ENCODE measurements at regions not wholly inside any gene's neighbourhood (a gene's known extent, or its start where the extent isn't known, plus 50 kb on each side); places are given as distances from the start of the nearest gene placed in this dataset.

DNA sequence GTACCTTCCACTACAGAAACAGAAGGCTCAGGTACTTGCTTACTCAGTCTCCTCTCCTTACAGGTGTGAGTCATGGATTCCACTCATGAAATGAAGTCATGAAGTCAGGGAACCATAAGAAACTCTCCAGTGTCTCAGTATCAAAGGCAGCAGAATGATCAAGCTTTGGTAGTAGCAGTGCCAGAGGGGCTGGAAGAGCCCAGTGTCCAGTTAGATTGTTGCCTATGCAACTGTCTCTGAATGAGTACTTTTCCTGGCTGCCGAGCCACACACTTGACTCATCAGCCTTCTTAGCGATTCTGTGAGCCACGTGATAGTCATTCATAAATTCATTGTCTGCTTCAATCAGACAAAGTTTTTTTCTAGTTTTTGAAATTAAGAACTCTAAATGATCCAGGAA is 52.2 kb upstream of the DTNBP1 start:
- no peak for TF ChIP-seq POLR2AphosphoS5 (IDR thresholded peaks at IDR 0.05; ENCODE audit: low read depth, low read length)
- TF ChIP-seq, protein P1, sequence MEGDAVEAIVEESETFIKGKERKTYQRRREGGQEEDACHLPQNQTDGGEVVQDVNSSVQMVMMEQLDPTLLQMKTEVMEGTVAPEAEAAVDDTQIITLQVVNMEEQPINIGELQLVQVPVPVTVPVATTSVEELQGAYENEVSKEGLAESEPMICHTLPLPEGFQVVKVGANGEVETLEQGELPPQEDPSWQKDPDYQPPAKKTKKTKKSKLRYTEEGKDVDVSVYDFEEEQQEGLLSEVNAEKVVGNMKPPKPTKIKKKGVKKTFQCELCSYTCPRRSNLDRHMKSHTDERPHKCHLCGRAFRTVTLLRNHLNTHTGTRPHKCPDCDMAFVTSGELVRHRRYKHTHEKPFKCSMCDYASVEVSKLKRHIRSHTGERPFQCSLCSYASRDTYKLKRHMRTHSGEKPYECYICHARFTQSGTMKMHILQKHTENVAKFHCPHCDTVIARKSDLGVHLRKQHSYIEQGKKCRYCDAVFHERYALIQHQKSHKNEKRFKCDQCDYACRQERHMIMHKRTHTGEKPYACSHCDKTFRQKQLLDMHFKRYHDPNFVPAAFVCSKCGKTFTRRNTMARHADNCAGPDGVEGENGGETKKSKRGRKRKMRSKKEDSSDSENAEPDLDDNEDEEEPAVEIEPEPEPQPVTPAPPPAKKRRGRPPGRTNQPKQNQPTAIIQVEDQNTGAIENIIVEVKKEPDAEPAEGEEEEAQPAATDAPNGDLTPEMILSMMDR (IDR thresholded peaks at IDR 0.05), result no peak
- no peak for TF ChIP-seq SIN3A (IDR thresholded peaks at IDR 0.05; ENCODE audit: borderline replicate concordance, insufficient read depth, low read depth, low read length)
- TF ChIP-seq, protein P2, sequence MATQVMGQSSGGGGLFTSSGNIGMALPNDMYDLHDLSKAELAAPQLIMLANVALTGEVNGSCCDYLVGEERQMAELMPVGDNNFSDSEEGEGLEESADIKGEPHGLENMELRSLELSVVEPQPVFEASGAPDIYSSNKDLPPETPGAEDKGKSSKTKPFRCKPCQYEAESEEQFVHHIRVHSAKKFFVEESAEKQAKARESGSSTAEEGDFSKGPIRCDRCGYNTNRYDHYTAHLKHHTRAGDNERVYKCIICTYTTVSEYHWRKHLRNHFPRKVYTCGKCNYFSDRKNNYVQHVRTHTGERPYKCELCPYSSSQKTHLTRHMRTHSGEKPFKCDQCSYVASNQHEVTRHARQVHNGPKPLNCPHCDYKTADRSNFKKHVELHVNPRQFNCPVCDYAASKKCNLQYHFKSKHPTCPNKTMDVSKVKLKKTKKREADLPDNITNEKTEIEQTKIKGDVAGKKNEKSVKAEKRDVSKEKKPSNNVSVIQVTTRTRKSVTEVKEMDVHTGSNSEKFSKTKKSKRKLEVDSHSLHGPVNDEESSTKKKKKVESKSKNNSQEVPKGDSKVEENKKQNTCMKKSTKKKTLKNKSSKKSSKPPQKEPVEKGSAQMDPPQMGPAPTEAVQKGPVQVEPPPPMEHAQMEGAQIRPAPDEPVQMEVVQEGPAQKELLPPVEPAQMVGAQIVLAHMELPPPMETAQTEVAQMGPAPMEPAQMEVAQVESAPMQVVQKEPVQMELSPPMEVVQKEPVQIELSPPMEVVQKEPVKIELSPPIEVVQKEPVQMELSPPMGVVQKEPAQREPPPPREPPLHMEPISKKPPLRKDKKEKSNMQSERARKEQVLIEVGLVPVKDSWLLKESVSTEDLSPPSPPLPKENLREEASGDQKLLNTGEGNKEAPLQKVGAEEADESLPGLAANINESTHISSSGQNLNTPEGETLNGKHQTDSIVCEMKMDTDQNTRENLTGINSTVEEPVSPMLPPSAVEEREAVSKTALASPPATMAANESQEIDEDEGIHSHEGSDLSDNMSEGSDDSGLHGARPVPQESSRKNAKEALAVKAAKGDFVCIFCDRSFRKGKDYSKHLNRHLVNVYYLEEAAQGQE (IDR thresholded peaks at IDR 0.05; ENCODE audit: insufficient read depth in 1 of 2, low read depth in 2 of 2, low read length in 1 of 2), result no peak

Data from Panc1 (cell line).